ENCODE measurements at regions not wholly inside any gene's neighbourhood (a gene's known extent, or its start where the extent isn't known, plus 50 kb on each side); places are given as distances from the start of the nearest gene placed in this dataset.
"Not testable (repeated sequence)": the region's sequence is repeated elsewhere in the genome, so short reads cannot be mapped to it uniquely, and the experiment has no call there.

- Histone ChIP-seq H3K79me2 (ENCODE audit: insufficient read depth, low read length) (no peaks in the 10 kb centered on the region), H3K4me2 (ENCODE audit: low read length) (no peak overlapping the region), H4K20me1 (ENCODE audit: insufficient read depth, low read length) (no peaks in the 10 kb centered on the region), H2AFZ (ENCODE audit: low read length) (no peak overlapping the region), H3F3A (ENCODE audit: insufficient read depth, low read length) (no peaks in the 10 kb centered on the region), H3K4me3 (ENCODE audit: low read depth, low read length, poor library complexity, severe bottlenecking) (no peak overlapping the region), H3K27me3 (ENCODE audit: insufficient read depth, low read length) (no peaks in the 10 kb centered on the region), H3K36me3 (ENCODE audit: insufficient read depth, low read length) (no peaks in the 10 kb centered on the region), H3K9me3 (ENCODE audit: low read length) (no peaks in the 10 kb centered on the region), H3K9ac (ENCODE audit: low read length) (no peak overlapping the region), H3K9me2 (ENCODE audit: low read depth, low read length) (no peaks in the 10 kb centered on the region), H3K4me1 (ENCODE audit: insufficient read depth, low read length, severe bottlenecking) (no peaks in the 10 kb centered on the region), H3K27ac (ENCODE audit: low read depth, low read length, poor library complexity, severe bottlenecking) (no peak overlapping the region)
- TF ChIP-seq EZH2 (IDR thresholded peaks at IDR 0.05; ENCODE audit: borderline replicate concordance, low read length) = no peak
- TF ChIP-seq CTCF (IDR thresholded peaks at IDR 0.05; ENCODE audit: low read length) = no peak
These were observed 300.6 kb downstream of the ZNF326 start for GRCh38 chr1:90295534-90295933.

- Histone ChIP-seq H3K27me3 (ENCODE audit: insufficient read depth, low read length) (no peaks in the 10 kb centered on the region), H3F3A (ENCODE audit: insufficient read depth, low read length) (no peaks in the 10 kb centered on the region), H3K9ac (ENCODE audit: low read length) (no peak overlapping the region), H3K27ac (ENCODE audit: low read depth, low read length, poor library complexity, severe bottlenecking) (no peak overlapping the region), H3K9me2 (ENCODE audit: low read depth, low read length) (no peaks in the 10 kb centered on the region), H4K20me1 (ENCODE audit: insufficient read depth, low read length) (no peaks in the 10 kb centered on the region), H3K4me1 (ENCODE audit: insufficient read depth, low read length, severe bottlenecking) (no peaks in the 10 kb centered on the region), H3K36me3 (ENCODE audit: insufficient read depth, low read length) (no peaks in the 10 kb centered on the region), H2AFZ (ENCODE audit: low read length) (no peak overlapping the region), H3K9me3 (ENCODE audit: low read length) (no peaks in the 10 kb centered on the region), H3K79me2 (ENCODE audit: insufficient read depth, low read length) (no peaks in the 10 kb centered on the region), H3K4me3 (ENCODE audit: low read depth, low read length, poor library complexity, severe bottlenecking) (no peak overlapping the region), H3K4me2 (ENCODE audit: low read length) (no peak overlapping the region)
- TF ChIP-seq CTCF (IDR thresholded peaks at IDR 0.05; ENCODE audit: low read length) (no peak), EZH2 (IDR thresholded peaks at IDR 0.05; ENCODE audit: borderline replicate concordance, low read length) (no peak)
These were observed 296.7 kb downstream of the ZNF326 start for GRCh38 chr1:90291431-90292216.

GRCh38 chr1:90282811-90283210, 287.9 kb downstream of the ZNF326 start:
- Histone ChIP-seq H3K36me3 (ENCODE audit: insufficient read depth, low read length) (no peaks in the 10 kb centered on the region), H4K20me1 (ENCODE audit: insufficient read depth, low read length) (no peaks in the 10 kb centered on the region), H3K27me3 (ENCODE audit: insufficient read depth, low read length) (no peaks in the 10 kb centered on the region), H3K4me1 (ENCODE audit: insufficient read depth, low read length, severe bottlenecking) (no peaks in the 10 kb centered on the region), H3K9me2 (ENCODE audit: low read depth, low read length) (no peaks in the 10 kb centered on the region), H3K9ac (ENCODE audit: low read length) (no peak overlapping the region), H3K9me3 (ENCODE audit: low read length) (no peaks in the 10 kb centered on the region), H3K27ac (ENCODE audit: low read depth, low read length, poor library complexity, severe bottlenecking) (no peak overlapping the region), H2AFZ (ENCODE audit: low read length) (no peak overlapping the region), H3K4me2 (ENCODE audit: low read length) (no peak overlapping the region), H3K79me2 (ENCODE audit: insufficient read depth, low read length) (no peaks in the 10 kb centered on the region), H3K4me3 (ENCODE audit: low read depth, low read length, poor library complexity, severe bottlenecking) (no peak overlapping the region), H3F3A (ENCODE audit: insufficient read depth, low read length) (no peaks in the 10 kb centered on the region)
- TF ChIP-seq CTCF (IDR thresholded peaks at IDR 0.05; ENCODE audit: low read length) (no peak), EZH2 (IDR thresholded peaks at IDR 0.05; ENCODE audit: borderline replicate concordance, low read length) (no peak)

- H2AFZ ChIP-seq (ENCODE audit: low read length); H3K27ac ChIP-seq (ENCODE audit: low read depth, low read length, poor library complexity, severe bottlenecking); H4K20me1 ChIP-seq (ENCODE audit: insufficient read depth, low read length); H3K4me3 ChIP-seq (ENCODE audit: low read depth, low read length, poor library complexity, severe bottlenecking); H3K9me3 ChIP-seq (ENCODE audit: low read length); H3F3A ChIP-seq (ENCODE audit: insufficient read depth, low read length); H3K36me3 ChIP-seq (ENCODE audit: insufficient read depth, low read length); H3K4me2 ChIP-seq (ENCODE audit: low read length); H3K9ac ChIP-seq (ENCODE audit: low read length); H3K9me2 ChIP-seq (ENCODE audit: low read depth, low read length); H3K79me2 ChIP-seq (ENCODE audit: insufficient read depth, low read length); H3K4me1 ChIP-seq (ENCODE audit: insufficient read depth, low read length, severe bottlenecking); H3K27me3 ChIP-seq (ENCODE audit: insufficient read depth, low read length): not testable (repeated sequence)
These were observed 287.0 kb downstream of the ZNF326 start for GRCh38 chr1:90281886-90282285.
